SK-N-SH (cell line): ENCODE measurements at regions not wholly inside any gene's neighbourhood (a gene's known extent, or its start where the extent isn't known, plus 50 kb on each side); places are given as distances from the start of the nearest gene placed in this dataset.

Source experiments
- CTCF ChIA-PET: fragments of 300-600, 350-600 bp; formaldehyde crosslinking; extraction: SDS; loops from one replicate; lab custom pipeline; 2021; lab: Yijun Ruan, JAX
- POLR2A ChIA-PET: fragments of 350-600 bp; sonication (Branson Sonifier 250); formaldehyde crosslinking; extraction: SDS; loops from one replicate; lab custom pipeline; 2020; ENCODE audit warnings: antibody characterized with exemption, inconsistent platforms; lab: Yijun Ruan, JAX
- DNase-seq: peaks from one replicate; pipeline ENCODE4 v3.0.0; 2012
- H2AFZ ChIP-seq: fragments of 200-600 bp; sonication (generic); 2 replicates; pipeline ENCODE4 v1.8.1; 2016; ENCODE audit warnings: antibody characterized with exemption, mild to moderate bottlenecking, low read depth
- H3F3A ChIP-seq: fragments of 200-600 bp; sonication (generic); replicated peaks from 2 replicates; pipeline ENCODE3; 2016; ENCODE audit warnings: antibody characterized with exemption, mild to moderate bottlenecking; ENCODE audit not compliant: insufficient read depth
- H3K27ac ChIP-seq, 2 experiments: fragments of 200-500 bp in 1 of 2; fragments of 200-600 bp in 1 of 2; sonication (Bioruptor generic) in 1 of 2; sonication (generic), shearing (Covaris generic) in 1 of 2; 2 replicates each; pipeline versions ENCODE4 v1.5.1 to v1.6.1; 2014 to 2016; ENCODE audit warnings: low read depth in 2 of 2, inconsistent platforms in 1 of 2, low read length in 1 of 2, mild to moderate bottlenecking in 1 of 2, mixed read lengths in 1 of 2
- H3K27me3 ChIP-seq: fragments of 200-600 bp; sonication (generic), shearing (Covaris generic); 2 replicates; pipeline ENCODE4 v1.6.1; 2016; ENCODE audit warnings: mixed run types; ENCODE audit not compliant: insufficient read depth
- H3K36me3 ChIP-seq, 2 experiments: fragments of 200-500 bp in 1 of 2; fragments of 200-600 bp in 1 of 2; sonication (Bioruptor generic) in 1 of 2; sonication (generic) in 1 of 2; replicated peaks in 1 of 2; 2 replicates each; pipeline versions ENCODE3 to v1.5.1; 2014 to 2016; ENCODE audit warnings: low read length in 1 of 2, mild to moderate bottlenecking in 1 of 2; ENCODE audit not compliant: insufficient read depth in 2 of 2, control insufficient read depth in 1 of 2
- H3K4me1 ChIP-seq, 2 experiments: fragments of 200-500 bp in 1 of 2; fragments of 200-600 bp in 1 of 2; sonication (Bioruptor generic) in 1 of 2; sonication (generic), shearing (Covaris generic) in 1 of 2; 2 replicates each; pipeline versions ENCODE4 v1.5.1 to v1.6.1; 2014 to 2016; ENCODE audit warnings: low read depth in 1 of 2, low read length in 1 of 2, mixed run types in 1 of 2; ENCODE audit not compliant: insufficient read depth in 2 of 2, control insufficient read depth in 1 of 2
- H3K4me2 ChIP-seq: fragments of 200-600 bp; sonication (generic), shearing (Covaris generic); 2 replicates; pipeline ENCODE4 v1.6.1; 2017; ENCODE audit warnings: mixed run types
- H3K4me3 ChIP-seq, 2 experiments: fragments of 200-500 bp in 1 of 2; fragments of 200-600 bp in 1 of 2; sonication (Bioruptor generic) in 1 of 2; sonication (generic), shearing (Covaris generic) in 1 of 2; 2 replicates each; pipeline versions ENCODE4 v1.5.1 to v1.8.1; 2014 to 2016; ENCODE audit warnings: low read depth in 2 of 2, inconsistent platforms in 1 of 2, low read length in 1 of 2, mild to moderate bottlenecking in 1 of 2, mixed read lengths in 1 of 2, moderate library complexity in 1 of 2
- H3K79me2 ChIP-seq: fragments of 200-600 bp; sonication (generic); 2 replicates; pipeline ENCODE4 v1.8.1; 2017; ENCODE audit warnings: mild to moderate bottlenecking; ENCODE audit not compliant: insufficient read depth
- H3K9ac ChIP-seq: fragments of 200-600 bp; sonication (generic); 2 replicates; pipeline ENCODE4 v1.6.1; 2017; ENCODE audit warnings: mixed run types
- H3K9me2 ChIP-seq: fragments of 200-600 bp; sonication (generic); 2 replicates; pipeline ENCODE4 v1.6.1; 2017; ENCODE audit warnings: mixed run types
- H3K9me3 ChIP-seq: fragments of 200-600 bp; sonication (generic); 2 replicates; pipeline ENCODE4 v1.6.1; 2017; ENCODE audit warnings: mixed run types, mild to moderate bottlenecking, moderate library complexity
- H4K20me1 ChIP-seq: fragments of 200-600 bp; sonication (generic); 2 replicates; pipeline ENCODE4 v1.6.1; 2017; ENCODE audit warnings: mild to moderate bottlenecking, mixed run types; ENCODE audit not compliant: insufficient read depth
- CHD2 ChIP-seq: fragments of 150-350 bp; IDR thresholded peaks from 2 replicates; pipeline ENCODE4 v1.6.1; 2018; ENCODE audit warnings: low read length; ENCODE audit not compliant: partially characterized antibody
- EP300 ChIP-seq, 2 experiments: IDR thresholded peaks; 2 replicates each; pipeline versions ENCODE4 v1.4.0 to v1.6.1; 2012; ENCODE audit warnings: borderline replicate concordance in 1 of 2, low read depth in 1 of 2, low read length in 1 of 2
- EZH2phosphoT487 ChIP-seq: fragments of 200-600 bp; sonication (generic); IDR thresholded peaks from 2 replicates; pipeline ENCODE4 v1.6.1; 2017; ENCODE audit warnings: low read depth, mixed run types, mild to moderate bottlenecking, antibody characterized with exemption, moderate library complexity, borderline replicate concordance
- FOSL2 ChIP-seq: IDR thresholded peaks from 2 replicates; pipeline ENCODE4 v1.4.0; 2012; ENCODE audit warnings: low read depth, mild to moderate bottlenecking, moderate library complexity, borderline replicate concordance
- FOXM1 ChIP-seq: IDR thresholded peaks from 2 replicates; pipeline ENCODE4 v1.4.0; 2012; ENCODE audit warnings: low read depth, mild to moderate bottlenecking
- GATA2 ChIP-seq: sonication (generic); formaldehyde crosslinking; IDR thresholded peaks from 2 replicates; pipeline ENCODE4 v1.5.0; 2020; ENCODE audit warnings: mild to moderate bottlenecking, missing genetic modification reagents
- MEF2A ChIP-seq: IDR thresholded peaks from 2 replicates; pipeline ENCODE4 v1.4.0; 2012; ENCODE audit warnings: low read depth, borderline replicate concordance
- NFIC ChIP-seq: IDR thresholded peaks from 2 replicates; pipeline ENCODE4 v1.4.0; 2012; ENCODE audit warnings: borderline replicate concordance
- RFX5 ChIP-seq: IDR thresholded peaks from 2 replicates; pipeline ENCODE4 v1.6.1; 2012; ENCODE audit warnings: mild to moderate bottlenecking, improper control_type of control experiment, low read length
- SMC3 ChIP-seq: IDR thresholded peaks from 2 replicates; pipeline ENCODE4 v1.6.1; 2012; ENCODE audit warnings: low read depth, low read length, improper control_type of control experiment
- TAF1 ChIP-seq: IDR thresholded peaks from 2 replicates; pipeline ENCODE4 v1.6.1; 2012; ENCODE audit warnings: low read depth, mild to moderate bottlenecking, low read length, moderate library complexity, borderline replicate concordance
- TEAD4 ChIP-seq: IDR thresholded peaks from 2 replicates; pipeline ENCODE4 v1.4.0; 2012; ENCODE audit warnings: mild to moderate bottlenecking, borderline replicate concordance; ENCODE audit not compliant: insufficient read depth
- YY1 ChIP-seq: IDR thresholded peaks from 2 replicates; pipeline ENCODE4 v1.4.0; 2012; ENCODE audit warnings: low read depth, mild to moderate bottlenecking
- WGBS: methylation state at CpG from one replicate; pipeline ENCODE4 v1.1.6; 2017; ENCODE audit warnings: low lambda C conversion rate; 5-methylcytosine and 5-hydroxymethylcytosine counted together
- TF ChIP-seq, protein P1 (sequence below): fragments of 150-350 bp; IDR thresholded peaks from 2 replicates; pipeline ENCODE4 v1.6.1; 2016; ENCODE audit warnings: mild to moderate bottlenecking, low read depth, low read length
- TF ChIP-seq, protein P2 (sequence below): IDR thresholded peaks from 2 replicates; pipeline ENCODE4 v1.6.1; 2012; ENCODE audit warnings: mild to moderate bottlenecking, low read depth, low read length, moderate library complexity
- TF ChIP-seq, protein P3 (sequence below): IDR thresholded peaks from 2 replicates; pipeline ENCODE4 v1.4.0; 2012; ENCODE audit warnings: low read depth
- TF ChIP-seq, protein P4 (sequence below): fragments of 150-350 bp; IDR thresholded peaks from 2 replicates; pipeline ENCODE4 v1.6.1; 2017; ENCODE audit warnings: antibody characterized with exemption, low read length, low read depth, borderline replicate concordance

DNA sequence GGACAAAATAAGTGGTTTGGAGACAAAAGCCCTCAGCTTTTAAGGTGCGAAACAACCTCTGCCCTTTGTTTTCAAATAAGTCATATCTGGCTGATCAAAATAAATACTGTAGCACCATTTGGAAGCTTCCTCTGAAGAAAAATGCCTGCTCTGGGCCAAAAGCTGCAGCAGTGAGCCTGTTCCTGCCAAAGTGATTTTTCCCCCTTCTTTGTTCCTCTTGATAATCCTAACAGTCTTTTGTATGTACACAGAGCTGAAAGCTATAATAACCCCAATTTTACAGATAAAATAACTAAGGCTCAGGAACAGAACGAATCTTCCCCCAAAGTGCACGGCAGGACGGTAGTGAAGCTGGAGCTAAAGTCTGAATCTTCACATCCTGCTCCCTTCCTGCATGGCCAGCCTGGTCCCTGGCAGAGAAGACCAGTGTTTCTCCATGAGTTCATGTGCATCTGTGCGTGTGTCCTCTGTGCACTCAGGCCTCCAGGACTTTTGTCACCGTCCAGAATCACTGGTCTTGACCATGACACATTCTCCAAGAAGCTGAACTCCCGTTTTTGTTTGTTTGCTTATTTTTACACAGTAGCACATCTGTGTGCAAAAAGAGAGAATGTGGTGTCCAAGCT, 2114.1 kb upstream of the PIK3C3 start:
- no peaks in the 10 kb centered on the region for H3K9me2 ChIP-seq
- peak overlapping the region; percentile 29 to 45; a peak in 3 of 4 replicates for H3K4me3 ChIP-seq
- peak overlapping the region in 1 of 2 experiments; percentile 69; a peak in 2 of 4 replicates for H3K27ac ChIP-seq
- H3K9ac ChIP-seq, result no peak overlapping the region
- no peaks in the 10 kb centered on the region for H3K79me2 ChIP-seq
- DNase-seq, result peak; percentile 33
- POLR2A ChIA-PET, result no interaction called here
- H3K36me3 ChIP-seq, result no peaks in the 10 kb centered on the region
- 58% methylated on average over 7 of the region's 7 CpGs for WGBS
- CTCF ChIA-PET, result interaction anchor here (0.6 to 2.5 kb wide), 10 partner anchors 9 to 1590 kb away, joined by 3 to 10 read pairs (median 4); no protein-coding TSS in a partner anchor
- no peak overlapping the region for H2AFZ ChIP-seq
- no peaks in the 10 kb centered on the region for H3K9me3 ChIP-seq
- H3K4me2 ChIP-seq, result peak overlapping the region; percentile 66; the same call in 1 of the 2 replicates
- H3K27me3 ChIP-seq, result no peaks in the 10 kb centered on the region
- H3K4me1 ChIP-seq, result peaks cover 0 to 9% of the 10 kb centered on the region in 2 experiments; a peak in 1 of 4 replicates
- H4K20me1 ChIP-seq, result no peaks in the 10 kb centered on the region
- TF ChIP-seq SMC3 (no peak), FOSL2 (no peak), EP300 (IDR thresholded peaks at IDR 0.05; ENCODE audit: borderline replicate concordance in 1 of 2, low read depth in 1 of 2, low read length in 1 of 2) (0 out of 4 replicates have a peak, but pooled peaks of 1 of the 2 experiments have one; percentile 10), RFX5 (no peak), TAF1 (no peak), CHD2 (no peak)
- TF ChIP-seq, protein P1, sequence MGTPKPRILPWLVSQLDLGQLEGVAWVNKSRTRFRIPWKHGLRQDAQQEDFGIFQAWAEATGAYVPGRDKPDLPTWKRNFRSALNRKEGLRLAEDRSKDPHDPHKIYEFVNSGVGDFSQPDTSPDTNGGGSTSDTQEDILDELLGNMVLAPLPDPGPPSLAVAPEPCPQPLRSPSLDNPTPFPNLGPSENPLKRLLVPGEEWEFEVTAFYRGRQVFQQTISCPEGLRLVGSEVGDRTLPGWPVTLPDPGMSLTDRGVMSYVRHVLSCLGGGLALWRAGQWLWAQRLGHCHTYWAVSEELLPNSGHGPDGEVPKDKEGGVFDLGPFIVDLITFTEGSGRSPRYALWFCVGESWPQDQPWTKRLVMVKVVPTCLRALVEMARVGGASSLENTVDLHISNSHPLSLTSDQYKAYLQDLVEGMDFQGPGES, result no peak
- TF ChIP-seq, protein P2, sequence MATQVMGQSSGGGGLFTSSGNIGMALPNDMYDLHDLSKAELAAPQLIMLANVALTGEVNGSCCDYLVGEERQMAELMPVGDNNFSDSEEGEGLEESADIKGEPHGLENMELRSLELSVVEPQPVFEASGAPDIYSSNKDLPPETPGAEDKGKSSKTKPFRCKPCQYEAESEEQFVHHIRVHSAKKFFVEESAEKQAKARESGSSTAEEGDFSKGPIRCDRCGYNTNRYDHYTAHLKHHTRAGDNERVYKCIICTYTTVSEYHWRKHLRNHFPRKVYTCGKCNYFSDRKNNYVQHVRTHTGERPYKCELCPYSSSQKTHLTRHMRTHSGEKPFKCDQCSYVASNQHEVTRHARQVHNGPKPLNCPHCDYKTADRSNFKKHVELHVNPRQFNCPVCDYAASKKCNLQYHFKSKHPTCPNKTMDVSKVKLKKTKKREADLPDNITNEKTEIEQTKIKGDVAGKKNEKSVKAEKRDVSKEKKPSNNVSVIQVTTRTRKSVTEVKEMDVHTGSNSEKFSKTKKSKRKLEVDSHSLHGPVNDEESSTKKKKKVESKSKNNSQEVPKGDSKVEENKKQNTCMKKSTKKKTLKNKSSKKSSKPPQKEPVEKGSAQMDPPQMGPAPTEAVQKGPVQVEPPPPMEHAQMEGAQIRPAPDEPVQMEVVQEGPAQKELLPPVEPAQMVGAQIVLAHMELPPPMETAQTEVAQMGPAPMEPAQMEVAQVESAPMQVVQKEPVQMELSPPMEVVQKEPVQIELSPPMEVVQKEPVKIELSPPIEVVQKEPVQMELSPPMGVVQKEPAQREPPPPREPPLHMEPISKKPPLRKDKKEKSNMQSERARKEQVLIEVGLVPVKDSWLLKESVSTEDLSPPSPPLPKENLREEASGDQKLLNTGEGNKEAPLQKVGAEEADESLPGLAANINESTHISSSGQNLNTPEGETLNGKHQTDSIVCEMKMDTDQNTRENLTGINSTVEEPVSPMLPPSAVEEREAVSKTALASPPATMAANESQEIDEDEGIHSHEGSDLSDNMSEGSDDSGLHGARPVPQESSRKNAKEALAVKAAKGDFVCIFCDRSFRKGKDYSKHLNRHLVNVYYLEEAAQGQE, result no peak
- TF ChIP-seq, all 33 proteins: peak for 1
- H3F3A ChIP-seq, result no peaks in the 10 kb centered on the region

DNA sequence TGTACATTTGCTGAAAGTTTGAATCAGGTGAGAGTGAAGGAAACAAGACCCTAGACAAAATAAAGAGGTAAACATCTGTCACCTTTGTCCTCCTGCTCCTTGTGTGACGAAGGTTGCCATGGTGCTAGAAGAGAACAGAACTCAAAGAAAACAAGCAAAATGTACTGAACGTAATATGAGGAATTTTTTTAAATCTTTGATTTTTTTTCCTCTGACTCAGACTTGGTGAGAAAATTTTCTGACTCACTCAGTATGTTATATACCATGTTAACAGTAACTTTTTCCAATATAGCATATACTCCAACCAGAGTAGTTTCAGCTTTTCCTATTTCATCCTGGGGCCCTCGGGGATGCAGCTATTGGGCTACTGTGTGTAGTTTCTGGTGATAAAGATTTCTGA, 2114.6 kb upstream of the PIK3C3 start:
- no peaks in the 10 kb centered on the region for H3K79me2 ChIP-seq
- H3K36me3 ChIP-seq, result no peaks in the 10 kb centered on the region
- ChIA-PET CTCF (interaction anchor here (1.1 to 2.5 kb wide), 5 partner anchors 9 to 319 kb away, joined by 3 to 10 read pairs (median 7); no protein-coding TSS in a partner anchor), POLR2A (no interaction called here)
- H3K9ac ChIP-seq, result no peak overlapping the region
- H3K27me3 ChIP-seq, result no peaks in the 10 kb centered on the region
- H3K27ac ChIP-seq, result no peak overlapping the region
- H3K4me2 ChIP-seq, result no peak overlapping the region
- no peaks in the 10 kb centered on the region for H4K20me1 ChIP-seq
- DNase-seq, result no peak
- no peak overlapping the region for H2AFZ ChIP-seq
- no peak overlapping the region for H3K4me3 ChIP-seq
- no peaks in the 10 kb centered on the region for H3F3A ChIP-seq
- H3K9me3 ChIP-seq, result no peaks in the 10 kb centered on the region
- peaks cover 0 to 9% of the 10 kb centered on the region in 2 experiments; a peak in 1 of 4 replicates for H3K4me1 ChIP-seq
- 48% methylated on average over 3 of the region's 3 CpGs for WGBS
- no peaks in the 10 kb centered on the region for H3K9me2 ChIP-seq
- no peak for TF ChIP-seq TEAD4
- no peak for TF ChIP-seq FOXM1
- TF ChIP-seq, protein P3, sequence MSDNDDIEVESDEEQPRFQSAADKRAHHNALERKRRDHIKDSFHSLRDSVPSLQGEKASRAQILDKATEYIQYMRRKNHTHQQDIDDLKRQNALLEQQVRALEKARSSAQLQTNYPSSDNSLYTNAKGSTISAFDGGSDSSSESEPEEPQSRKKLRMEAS, result no peak
- TF ChIP-seq NFIC, result no peak
- no peak for TF ChIP-seq EZH2phosphoT487
- no peak for TF ChIP-seq MEF2A
- no peak for TF ChIP-seq GATA2 (CRISPR knock-in tag)
- TF ChIP-seq EP300 (IDR thresholded peaks at IDR 0.05; ENCODE audit: borderline replicate concordance in 1 of 2, low read depth in 1 of 2, low read length in 1 of 2), result no peak
- TF ChIP-seq, protein P4, sequence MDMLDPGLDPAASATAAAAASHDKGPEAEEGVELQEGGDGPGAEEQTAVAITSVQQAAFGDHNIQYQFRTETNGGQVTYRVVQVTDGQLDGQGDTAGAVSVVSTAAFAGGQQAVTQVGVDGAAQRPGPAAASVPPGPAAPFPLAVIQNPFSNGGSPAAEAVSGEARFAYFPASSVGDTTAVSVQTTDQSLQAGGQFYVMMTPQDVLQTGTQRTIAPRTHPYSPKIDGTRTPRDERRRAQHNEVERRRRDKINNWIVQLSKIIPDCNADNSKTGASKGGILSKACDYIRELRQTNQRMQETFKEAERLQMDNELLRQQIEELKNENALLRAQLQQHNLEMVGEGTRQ, result no peak
- TF ChIP-seq YY1, result no peak
